ENCODE measurements at regions not wholly inside any gene's neighbourhood (a gene's known extent, or its start where the extent isn't known, plus 50 kb on each side); places are given as distances from the start of the nearest gene placed in this dataset.
"Not testable (repeated sequence)": the region's sequence is repeated elsewhere in the genome, so short reads cannot be mapped to it uniquely, and the experiment has no call there.

DNA sequence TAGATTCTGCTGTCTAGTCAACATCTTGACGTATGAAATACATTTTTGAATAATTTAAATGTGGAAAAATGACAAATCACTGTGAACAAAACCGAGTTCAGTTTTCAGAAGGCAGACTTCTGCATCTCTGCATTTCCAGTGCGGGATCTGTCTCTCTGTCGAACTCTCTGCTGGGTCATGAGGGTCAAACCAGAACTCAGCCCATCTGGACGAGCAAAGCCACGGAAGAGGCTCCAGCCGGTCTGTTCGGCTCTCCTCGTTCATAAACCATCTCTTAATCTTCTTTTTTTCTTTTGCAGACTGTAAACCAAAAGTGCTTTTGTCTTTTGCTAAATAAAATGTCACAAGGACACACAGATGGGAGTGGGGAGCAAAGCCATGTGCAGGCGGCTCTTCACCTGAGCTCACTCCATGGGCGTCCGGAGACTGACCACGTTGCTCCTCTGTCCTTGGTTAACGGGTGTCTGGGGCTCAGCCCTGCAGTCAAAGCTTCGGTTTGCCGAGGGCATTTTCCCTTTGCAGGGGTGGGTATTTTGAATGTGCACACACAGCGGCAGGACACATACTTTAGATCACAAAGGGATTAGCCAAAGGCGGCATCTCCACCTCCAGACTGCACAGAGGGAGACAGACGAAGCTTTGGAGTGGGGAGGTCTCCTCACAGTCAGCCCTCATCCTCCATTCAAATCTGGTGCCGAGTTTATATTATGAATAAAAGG, 737.9 kb upstream of the SALL3 start:
- DNase-seq: no peak

DNA sequence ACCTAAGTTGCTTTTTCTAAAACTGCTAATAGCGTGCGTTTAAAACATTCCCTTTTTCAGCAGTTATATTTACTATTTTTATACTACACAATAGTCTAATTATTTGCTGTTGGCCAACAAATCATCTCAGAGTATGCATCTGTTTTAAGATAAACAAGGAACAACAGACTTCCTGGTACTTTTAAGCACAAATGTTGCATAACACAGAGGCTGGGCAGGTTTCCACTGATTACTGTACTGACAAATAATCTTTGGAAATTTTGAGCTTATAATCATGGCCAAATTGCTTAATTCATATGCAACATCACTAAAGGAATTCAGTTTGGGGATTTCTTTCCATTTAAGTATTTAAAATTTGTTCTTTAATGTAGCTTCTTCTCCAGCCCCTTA, 737.4 kb upstream of the SALL3 start:
- no peak for DNase-seq

DNA sequence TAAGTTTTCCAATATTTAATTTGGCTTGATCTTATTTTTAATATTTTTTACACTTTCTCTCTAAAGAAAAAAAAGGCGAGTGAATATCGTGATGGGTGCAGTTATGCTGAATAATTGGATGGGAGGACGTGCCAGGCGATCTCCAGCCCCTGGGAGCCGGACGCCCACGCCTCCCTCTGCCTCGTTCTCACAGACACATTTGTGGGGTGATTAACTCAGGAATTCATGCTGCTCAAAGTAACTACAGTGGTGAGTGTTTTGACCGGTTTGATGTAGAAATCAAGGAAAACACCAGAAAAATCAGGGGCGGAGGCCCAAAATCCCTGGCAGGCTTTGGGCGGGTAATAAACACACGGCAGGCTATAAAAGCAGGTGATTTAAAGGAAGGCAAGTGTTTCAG, 736.8 kb upstream of the SALL3 start:
- DNase-seq: no peak

DNA sequence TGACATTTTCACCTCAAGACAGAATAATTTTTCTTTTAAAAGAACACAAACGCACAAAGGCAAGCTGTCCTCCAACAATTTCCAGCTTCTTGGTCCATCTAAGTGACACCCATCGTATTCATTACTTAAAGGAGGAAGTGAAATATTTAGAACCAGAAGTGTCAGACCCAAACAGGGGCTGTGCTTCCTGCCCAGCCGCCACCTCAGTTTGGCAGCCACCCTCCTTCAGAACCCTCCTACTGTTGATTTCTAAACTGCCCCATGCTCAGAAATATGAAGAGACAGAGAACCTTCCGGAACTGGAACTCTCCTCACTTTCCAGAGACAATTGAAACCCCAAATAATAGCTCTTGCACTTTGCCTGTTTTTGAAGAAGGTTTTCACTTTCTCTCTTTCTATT, 734.8 kb upstream of the SALL3 start:
- DNase-seq: no peak

DNA sequence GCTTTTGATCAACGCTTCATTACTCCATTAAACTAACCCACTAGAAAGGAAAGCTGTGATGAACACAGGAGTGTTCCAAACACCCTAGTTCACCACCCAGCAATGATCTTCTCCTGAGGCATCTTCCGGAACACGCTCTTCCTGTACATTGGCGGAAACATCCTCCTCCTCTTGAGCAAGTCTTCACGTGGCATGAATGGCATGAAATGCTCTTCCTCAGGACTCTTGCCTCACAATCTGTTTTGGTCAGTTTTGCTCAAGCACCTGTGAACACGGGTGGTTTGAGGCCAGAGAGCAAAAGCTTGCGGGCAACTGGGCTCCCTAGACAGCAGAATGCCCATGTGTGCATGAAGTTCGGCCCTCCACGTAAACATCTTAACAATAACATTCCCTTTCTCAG, 734.2 kb upstream of the SALL3 start:
- DNase-seq: no peak

DNA sequence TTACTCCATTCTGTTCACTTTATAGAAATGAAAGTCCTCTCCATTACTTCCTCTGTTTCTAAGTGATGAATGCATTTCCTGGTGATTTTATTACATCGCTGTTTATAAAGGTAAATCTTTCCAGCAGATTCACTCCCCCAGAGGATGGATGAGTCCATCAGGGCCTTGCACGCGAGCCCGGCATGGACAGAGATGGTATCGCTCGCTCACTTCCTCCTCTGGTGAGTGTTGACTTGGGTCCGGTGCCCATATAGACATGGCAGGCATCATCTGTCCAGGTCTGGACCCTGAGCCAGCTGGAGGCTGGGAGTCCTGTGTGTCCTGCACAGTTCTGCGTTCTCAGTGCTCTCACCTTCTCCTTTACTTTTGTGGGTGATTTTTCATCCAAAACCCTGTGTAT, 733.6 kb upstream of the SALL3 start:
- no peak for DNase-seq

DNA sequence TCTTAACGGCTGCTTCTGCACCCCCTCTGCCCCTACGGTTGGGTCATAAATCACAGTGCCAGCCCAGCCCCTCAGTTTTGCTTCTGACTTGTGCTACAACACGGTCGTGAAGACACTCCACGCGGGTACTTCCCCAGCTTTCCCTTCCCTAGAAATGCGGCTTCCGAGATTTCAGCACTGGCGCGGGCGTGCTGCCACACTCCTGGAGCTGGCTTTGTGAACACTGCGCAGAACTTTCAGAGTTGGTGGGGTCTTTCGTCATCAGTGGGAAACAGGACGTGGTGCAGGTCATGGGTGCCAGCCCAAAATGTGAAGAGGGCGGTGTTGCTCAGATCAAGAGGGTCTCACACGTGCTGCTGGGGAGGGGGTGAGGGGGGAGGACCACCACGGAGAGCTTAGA, 733.0 kb upstream of the SALL3 start:
- no peak for DNase-seq

DNA sequence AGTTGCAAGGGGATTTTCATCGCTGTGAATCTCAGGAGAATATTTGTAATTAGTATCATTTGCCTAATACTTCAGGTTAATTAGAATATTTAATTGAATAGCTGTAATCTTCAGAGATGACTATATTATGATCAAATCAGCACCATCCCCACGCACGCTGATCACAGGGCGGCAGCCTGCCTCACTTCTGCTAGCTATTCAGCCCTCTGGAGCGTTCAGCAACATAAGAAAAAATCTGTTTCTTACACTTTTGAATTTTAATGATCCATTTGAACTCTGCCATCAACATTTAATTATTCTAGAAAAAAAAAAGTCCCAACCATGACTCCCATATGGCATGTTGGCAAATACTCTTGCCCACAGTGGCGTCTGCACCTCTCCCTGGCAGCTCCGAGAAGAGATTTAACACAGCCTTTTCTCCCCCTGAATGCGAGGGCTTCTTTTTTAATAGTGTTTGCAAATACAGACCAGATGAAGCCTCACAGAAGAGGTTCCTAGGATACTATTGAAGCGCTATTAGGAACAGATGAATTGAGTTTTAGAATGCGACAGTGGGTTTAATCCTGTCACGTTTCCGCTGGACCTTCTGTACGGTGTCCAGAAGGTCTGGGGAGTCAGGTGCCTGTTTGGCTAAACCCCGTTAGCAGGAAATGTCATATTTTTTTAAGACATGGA, 731.9 kb upstream of the SALL3 start:
- DNase-seq: no peak

DNA sequence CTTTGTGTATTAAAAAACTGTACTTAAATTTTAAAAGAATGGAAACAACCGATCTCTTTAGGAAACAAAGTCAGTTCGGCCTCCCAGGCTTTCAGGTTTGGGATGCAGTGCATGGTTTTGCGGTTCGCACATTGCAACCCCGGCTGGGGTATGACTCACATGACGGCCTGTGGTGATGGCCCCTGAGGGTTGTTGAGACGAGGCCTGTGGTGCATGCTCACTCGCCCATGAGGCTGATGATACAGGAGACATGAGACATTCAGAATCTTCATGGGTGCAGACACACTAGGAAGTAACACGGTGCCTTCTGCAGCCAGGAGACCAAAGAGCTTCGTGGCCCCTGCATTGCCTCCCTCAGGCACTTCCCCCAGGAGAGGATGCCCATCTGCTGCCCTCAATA, 724.6 kb upstream of the SALL3 start:
- DNase-seq: no peak

DNA sequence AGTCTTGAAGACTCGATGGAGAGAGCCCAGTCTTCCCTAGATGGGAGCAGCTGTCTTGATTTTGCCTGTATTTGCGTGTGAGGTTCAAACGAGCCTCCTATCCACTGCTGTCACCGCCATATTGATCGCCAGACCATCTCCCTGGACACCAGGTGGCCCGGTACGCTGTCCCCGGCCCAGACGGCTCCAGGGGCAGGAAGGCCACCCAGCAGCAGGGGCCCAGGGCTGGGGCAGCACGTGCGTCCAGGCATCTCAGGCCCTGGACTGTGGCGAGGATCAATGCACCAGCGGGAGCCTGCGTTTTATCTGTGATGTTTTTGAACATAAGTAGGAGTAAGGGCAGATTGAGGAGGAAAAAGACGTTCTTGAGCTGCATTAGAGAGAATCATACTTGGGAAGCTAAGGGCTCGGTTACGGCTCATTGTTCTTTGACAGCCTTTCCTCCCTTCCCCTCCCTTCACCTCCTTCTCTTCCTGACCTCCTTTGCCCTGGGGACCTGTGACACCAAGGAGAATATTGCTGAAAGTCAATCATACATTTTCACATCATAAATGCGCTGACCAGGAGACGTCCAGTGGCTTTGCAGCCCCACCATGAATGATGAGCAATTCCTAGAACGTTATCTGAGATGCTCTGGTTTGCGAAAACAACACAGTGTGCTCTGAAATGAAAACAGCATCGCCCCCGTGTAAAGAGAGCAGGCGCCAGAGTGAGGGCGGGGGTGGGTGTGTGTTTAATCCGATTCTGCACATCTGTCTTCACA, 711.2 kb upstream of the SALL3 start:
- DNase-seq: no peak

DNA sequence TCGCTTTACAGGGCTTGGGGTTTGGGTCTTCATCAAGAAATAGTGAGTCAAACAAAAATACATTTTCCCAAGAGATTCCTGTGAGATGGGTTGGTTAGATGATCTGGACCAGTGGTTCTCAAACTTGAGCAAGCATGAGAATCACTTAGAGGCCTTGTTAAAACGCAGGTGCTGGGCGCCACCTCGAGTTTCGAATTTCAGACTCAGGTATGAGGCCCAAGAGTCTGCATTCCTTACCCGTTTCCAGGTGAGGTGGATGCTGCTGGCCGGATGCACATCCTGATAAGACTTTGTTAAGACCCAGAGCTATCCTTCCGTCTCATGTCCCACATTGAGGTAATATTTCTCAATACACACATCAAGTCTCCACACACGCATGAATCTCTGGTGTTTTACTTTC, 707.8 kb upstream of the SALL3 start:
- DNase-seq: no peak

DNA sequence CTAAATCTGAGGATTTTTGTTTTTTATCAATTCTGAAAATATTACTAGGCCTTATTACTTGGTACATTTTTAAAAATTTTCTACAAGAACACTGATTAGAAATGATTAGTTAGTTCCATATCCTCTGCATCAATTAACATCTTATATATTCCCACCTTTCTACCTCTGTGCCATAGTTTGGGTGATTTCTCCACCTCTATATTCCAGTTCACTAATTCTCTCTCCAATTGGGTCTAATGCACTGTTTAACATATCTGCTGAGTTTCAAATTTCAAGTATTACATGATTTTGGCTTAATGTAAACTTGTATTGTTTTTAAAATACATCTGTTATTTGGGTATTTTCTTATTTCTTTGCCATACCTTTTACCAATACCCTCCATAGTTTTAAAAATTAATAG, 705.7 kb upstream of the SALL3 start:
- no peak for DNase-seq

DNA sequence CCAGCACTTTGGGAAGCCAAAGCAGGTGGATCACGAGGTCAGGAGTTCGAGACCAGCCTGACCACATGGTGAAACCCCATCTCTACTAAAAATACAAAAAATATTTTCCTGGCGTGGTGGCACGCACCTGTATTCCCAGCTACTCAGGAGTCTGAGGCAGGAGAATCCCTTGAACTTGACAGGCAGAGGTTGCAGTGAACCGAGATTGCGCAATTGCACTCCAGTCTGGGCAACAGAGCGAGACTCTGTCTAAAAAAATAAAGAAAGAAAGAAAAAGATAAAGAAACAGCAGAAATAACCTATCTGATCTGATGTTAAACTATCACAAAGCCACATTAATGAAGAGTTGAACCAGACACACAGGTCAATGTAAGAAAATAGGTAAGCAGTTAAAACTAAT, 696.2 kb upstream of the SALL3 start:
- DNase-seq: not testable (repeated sequence)

DNA sequence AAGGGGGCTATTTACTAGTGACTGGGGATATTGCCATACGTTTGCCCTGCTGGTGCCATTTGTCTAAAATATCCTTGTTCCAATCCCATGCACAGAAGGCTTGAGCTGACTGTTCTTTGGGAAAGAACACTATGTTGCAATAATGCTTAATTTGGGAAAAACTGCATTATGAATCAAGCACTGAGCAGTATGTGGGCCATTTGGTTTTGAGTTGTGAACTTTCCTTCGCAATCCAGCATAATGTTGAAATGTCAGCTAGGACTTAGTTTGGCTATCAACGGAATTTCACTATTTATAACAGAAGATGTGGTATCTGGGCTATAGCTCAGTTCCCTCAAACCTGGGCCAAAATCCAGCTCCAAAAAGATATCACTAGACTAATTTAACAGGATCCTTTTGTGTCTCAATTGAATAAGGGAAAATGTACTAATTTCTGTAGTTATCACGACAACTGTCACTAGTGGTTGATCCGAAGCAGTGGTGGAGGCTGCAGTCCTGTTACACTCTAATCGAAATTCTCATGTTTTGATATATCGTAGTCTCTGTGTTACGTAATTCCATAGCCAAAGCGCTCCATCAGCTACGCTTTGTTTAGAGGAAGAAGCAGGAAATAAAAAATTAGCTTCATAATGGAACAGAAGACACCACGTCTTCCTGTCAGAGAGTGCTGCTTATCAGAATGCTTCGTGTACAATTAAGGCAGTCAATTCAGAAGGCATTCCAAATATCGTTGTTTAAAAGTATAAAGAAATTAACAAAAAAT, 686.8 kb upstream of the SALL3 start:
- DNase-seq: no peak

DNA sequence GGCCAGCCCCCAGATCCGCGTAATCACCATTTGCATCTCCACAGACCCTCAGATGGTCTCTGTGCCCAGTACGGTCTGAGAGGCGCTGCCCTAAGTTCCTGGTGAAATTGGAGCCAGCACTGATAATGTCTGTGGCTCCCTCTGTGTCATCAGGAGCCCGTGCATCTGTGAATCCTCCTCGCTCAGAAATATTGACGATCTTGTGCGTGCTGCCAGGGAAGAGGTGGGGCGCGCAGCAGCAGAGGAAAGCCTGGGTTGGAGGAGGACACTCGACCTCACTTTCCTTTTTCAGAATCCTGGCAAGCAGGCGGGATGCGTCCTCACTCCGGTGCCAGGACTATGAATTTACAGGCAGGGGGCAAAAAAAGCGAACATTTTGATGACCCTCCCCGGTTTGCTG, 686.1 kb upstream of the SALL3 start:
- no peak for DNase-seq

DNA sequence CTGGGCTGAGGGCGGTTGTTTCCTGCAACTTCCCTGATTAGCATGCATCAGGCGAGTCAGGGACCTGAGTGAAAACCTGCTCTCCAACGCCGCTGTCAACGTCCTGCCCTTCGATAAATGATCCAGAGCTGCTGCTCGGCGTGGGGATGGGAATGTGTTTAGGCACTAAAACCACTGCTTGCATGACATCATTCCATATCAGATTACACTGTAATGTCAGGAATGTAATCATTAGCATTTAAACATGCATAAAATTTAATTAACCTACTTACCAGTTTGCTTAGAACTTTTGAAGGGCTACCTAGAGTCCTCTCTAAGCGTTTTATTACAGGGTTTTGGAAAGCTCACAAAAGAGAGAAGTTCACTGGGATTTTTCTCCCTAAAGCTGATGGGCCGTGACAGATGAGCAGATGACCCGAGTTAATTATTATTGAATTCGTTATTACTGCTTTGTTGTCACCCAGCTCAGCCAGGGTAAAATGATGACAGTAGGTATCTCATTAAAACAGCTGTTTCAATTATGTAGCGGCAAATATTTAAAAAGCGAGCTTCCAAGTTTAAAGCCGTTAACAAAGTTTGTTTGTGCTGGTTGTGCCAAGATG, 685.6 kb upstream of the SALL3 start:
- DNase-seq: no peak

DNA sequence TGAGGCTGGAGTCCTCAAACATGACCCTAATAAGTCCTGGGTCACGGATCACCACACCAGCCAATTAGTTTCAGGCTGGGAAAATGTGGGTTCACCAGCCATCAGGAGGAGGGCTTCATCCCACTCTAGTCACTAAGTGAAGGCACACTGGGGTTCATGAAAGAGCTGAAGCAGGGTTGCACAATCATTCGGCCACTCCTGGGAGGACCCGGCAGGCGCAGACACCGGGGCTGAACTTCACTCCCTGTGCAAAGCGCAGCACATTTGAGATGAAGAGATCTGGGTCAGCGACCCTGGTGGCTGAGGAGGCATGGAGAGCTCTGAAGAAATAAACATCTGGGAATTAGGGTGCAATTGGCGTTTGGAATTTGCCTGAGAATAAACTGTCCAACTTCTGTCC, 684.4 kb upstream of the SALL3 start:
- no peak for DNase-seq

DNA sequence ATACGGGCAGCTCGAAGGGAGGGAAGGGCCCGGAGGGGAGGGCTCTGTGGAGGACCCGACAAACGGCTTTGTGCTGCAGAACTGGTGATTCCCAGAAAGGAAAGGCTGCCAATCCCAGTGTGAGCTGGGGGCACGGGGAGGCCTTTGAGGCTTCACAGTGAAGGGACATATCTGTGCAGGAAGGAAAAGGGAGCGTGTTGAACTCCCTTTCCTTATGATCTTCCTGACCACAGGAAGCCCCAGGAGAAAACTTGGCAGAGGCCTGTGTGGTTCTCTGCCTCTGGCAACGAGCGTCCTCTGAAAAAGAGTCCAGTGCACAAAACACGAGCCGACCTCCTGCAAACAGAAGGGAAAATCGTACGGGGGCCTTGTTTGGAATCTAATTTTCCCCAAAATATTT, 683.5 kb upstream of the SALL3 start:
- DNase-seq: no peak

DNA sequence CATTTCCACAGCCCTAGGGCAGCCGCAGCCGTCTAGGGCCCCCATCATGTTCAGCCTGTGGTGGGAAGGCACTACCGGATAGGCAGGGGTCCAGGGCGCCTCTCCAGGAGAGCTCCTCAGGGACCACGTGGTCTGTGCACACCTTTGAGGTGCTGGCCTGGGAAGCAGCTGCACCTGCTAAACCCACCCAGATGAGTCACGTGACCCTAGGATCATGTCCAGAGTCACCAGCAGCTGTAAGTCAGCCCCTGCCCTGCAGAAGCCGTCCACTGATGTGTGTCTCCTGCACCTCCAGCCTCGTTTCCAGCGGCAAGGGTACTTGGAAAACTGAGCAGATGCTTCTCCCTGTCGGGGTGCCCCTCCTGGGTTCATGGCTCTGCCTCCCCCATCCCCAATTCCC, 682.6 kb upstream of the SALL3 start:
- DNase-seq: no peak

DNA sequence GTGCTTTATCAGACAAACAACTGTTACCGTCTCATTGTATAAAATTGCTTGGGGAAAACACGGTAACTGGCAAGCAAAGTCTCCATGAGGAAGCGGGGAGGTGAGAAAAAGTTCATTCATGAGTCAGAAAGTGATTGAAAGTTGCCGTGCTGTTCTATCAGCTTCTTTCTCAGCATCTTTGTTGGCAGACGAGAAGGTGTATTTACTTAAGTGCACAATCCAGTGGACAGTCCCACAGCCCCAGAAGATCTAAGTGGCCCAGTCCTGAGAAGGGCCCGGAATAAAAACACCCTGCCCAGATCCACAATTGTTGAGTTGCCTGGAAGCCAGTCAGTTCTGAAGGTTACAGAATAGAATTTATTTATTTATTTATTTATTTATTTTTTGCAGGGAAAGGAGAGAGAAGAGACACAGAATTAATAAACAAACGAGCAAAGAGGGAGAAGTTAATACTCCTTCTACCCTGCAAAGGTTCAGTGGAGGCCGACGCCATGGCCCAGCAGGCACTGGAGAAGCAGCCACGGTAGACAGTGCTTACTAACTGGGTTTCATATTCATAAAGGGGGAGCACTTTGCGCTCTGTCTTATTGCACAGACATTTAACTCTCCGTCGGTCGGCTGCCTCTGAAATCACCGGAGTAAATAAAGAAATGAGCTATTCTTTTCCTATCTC, 676.0 kb upstream of the SALL3 start:
- DNase-seq: no peak

DNA sequence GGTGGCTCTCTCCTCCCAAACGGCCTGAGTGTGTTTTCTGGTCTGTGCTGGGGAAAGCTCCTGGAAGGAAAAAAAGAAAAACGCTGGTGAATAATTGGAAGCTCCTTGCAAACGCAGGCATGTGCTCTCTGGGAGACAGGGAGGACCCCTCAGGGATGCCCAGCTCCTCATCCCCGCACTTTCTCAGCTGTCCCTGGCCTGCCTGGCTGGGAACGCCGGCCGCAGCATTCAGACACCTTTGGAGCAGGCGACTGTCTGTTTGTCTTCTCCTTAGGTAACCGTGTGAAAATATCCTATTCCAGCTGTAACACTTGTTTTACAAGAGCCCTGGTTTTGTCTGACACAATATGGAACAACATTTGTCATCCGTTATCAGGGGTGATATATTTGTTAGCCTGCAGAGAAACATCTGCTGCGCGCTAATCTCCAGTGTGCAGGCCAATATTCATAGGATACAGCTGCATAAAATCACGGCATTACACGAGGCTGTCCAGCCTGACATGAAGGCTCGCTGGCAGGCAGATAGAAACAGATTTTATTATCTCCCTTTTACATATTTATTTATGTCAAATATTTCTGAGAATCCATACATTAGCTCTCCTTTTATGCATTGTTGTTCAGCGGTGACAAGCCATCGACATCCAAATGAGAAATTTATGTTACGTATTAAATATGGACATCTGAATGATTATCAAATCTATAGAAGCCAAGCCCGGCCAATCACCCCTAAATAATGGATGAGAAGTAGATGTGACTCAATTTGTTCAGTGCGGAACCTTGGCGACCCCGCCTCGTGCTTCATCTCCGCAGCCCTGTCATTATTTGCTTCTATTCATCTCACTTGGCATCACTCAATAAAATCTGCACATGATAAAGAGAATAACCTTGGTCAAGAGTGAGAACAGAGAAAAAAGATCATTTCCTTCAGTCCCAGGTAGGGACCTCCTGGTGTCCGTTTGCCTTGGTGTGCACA, 675.1 kb upstream of the SALL3 start:
- DNase-seq: no peak
